OCI-LY7 (cell line): ENCODE measurements at regions not wholly inside any gene's neighbourhood (a gene's known extent, or its start where the extent isn't known, plus 50 kb on each side); places are given as distances from the start of the nearest gene placed in this dataset.

Experiments used
- CTCF ChIP-seq: fragments of 200-600 bp; sonication (generic); conservative IDR thresholded peaks from 2 replicates; pipeline ENCODE4 v1.5.1; 2014; ENCODE audit warnings: mild to moderate bottlenecking, antibody characterized with exemption, low read length, moderate library complexity, mixed read lengths
- EZH2phosphoT487 ChIP-seq: fragments of 200-600 bp; sonication (generic); IDR thresholded peaks from 2 replicates; pipeline ENCODE4 v1.6.1; 2018; ENCODE audit warnings: low read depth, borderline replicate concordance, mild to moderate bottlenecking, mixed run types, antibody characterized with exemption, low read length, moderate library complexity, mixed read lengths

GRCh38 chr7:91405092-91405788 lies 141.0 kb downstream of the FZD1 start:
- TF ChIP-seq CTCF = no peak
- no peak for TF ChIP-seq EZH2phosphoT487
